Activated T-cell treated with anti-CD3 and anti-CD28 coated beads for 4 hours (primary cell): ENCODE measurements at regions not wholly inside any gene's neighbourhood (a gene's known extent, or its start where the extent isn't known, plus 50 kb on each side); places are given as distances from the start of the nearest gene placed in this dataset.
"Not testable (repeated sequence)": the region's sequence is repeated elsewhere in the genome, so short reads cannot be mapped to it uniquely, and the experiment has no call there.

ENCODE experiments used
- DNase-seq: peaks from one replicate; pipeline ENCODE4 v3.0.0-alpha.2; 2020

- DNase-seq, result not testable (repeated sequence)
These were observed 153.9 kb upstream of the PLGLB2 start for GRCh38 chr2:87593784-87594610.

- not testable (repeated sequence) for DNase-seq
These were observed 153.3 kb upstream of the PLGLB2 start for GRCh38 chr2:87594611-87594992.

GRCh38 chr2:87595017-87595416, 152.9 kb upstream of the PLGLB2 start:
- DNase-seq, result not testable (repeated sequence)

- DNase-seq, result not testable (repeated sequence)
These were observed 146.9 kb upstream of the PLGLB2 start for GRCh38 chr2:87600961-87601360.

- DNase-seq, result not testable (repeated sequence)
These were observed 145.8 kb upstream of the PLGLB2 start for GRCh38 chr2:87602118-87602517.

- DNase-seq, result not testable (repeated sequence)
These were observed 145.2 kb upstream of the PLGLB2 start for GRCh38 chr2:87602728-87603127.

GRCh38 chr2:87603418-87604278, 144.2 kb upstream of the PLGLB2 start:
- not testable (repeated sequence) for DNase-seq

- DNase-seq, result not testable (repeated sequence)
These were observed 143.5 kb upstream of the PLGLB2 start for GRCh38 chr2:87604279-87604818.

GRCh38 chr2:87604980-87605379, 142.9 kb upstream of the PLGLB2 start:
- not testable (repeated sequence) for DNase-seq

- not testable (repeated sequence) for DNase-seq
These were observed 139.3 kb upstream of the PLGLB2 start for GRCh38 chr2:87608377-87609166.

GRCh38 chr2:87610974-87611373, 136.9 kb upstream of the PLGLB2 start:
- not testable (repeated sequence) for DNase-seq

GRCh38 chr2:87611416-87611815, 136.5 kb upstream of the PLGLB2 start:
- not testable (repeated sequence) for DNase-seq

GRCh38 chr2:87611956-87612355, 135.9 kb upstream of the PLGLB2 start:
- not testable (repeated sequence) for DNase-seq

- DNase-seq, result not testable (repeated sequence)
These were observed 133.0 kb upstream of the PLGLB2 start for GRCh38 chr2:87614829-87615434.

GRCh38 chr2:87619121-87619520, 128.8 kb upstream of the PLGLB2 start:
- not testable (repeated sequence) for DNase-seq

- DNase-seq, result not testable (repeated sequence)
These were observed 126.7 kb upstream of the PLGLB2 start for GRCh38 chr2:87621139-87621538.

- not testable (repeated sequence) for DNase-seq
These were observed 125.2 kb upstream of the PLGLB2 start for GRCh38 chr2:87622720-87623119.

GRCh38 chr2:87629491-87630458, 118.1 kb upstream of the PLGLB2 start:
- DNase-seq, result not testable (repeated sequence)

- DNase-seq, result not testable (repeated sequence)
These were observed 117.0 kb upstream of the PLGLB2 start for GRCh38 chr2:87630892-87631291.

GRCh38 chr2:87631402-87631801, 116.5 kb upstream of the PLGLB2 start:
- DNase-seq, result not testable (repeated sequence)
